Esophagus squamous epithelium (tissue), 5 donors: ENCODE measurements at regions not wholly inside any gene's neighbourhood (a gene's known extent, or its start where the extent isn't known, plus 50 kb on each side); places are given as distances from the start of the nearest gene placed in this dataset.

Source experiments
- DNase-seq: peaks from one replicate; lab custom pipeline; 2025; lab: John Stamatoyannopoulos, UW
- H3K27ac ChIP-seq, 4 donors: fragments of 200-600 bp; sonication (generic); one replicate each; pipeline ENCODE4 v1.5.1; 2016 to 2019; ENCODE audit warnings: mild to moderate bottlenecking in 1 of 4
- H3K27me3 ChIP-seq, 4 donors: fragments of 200-600 bp; sonication (generic); 1 replicate in 3 of 4; 2 replicates in 1 of 4; pipeline versions ENCODE4 v1.5.1 to v1.6.0; 2017 to 2021; ENCODE audit warnings: antibody characterized with exemption in 1 of 4
- H3K36me3 ChIP-seq, 3 donors: fragments of 200-600 bp; sonication (generic); one replicate each; pipeline ENCODE4 v1.5.1; 2016 to 2019
- H3K4me1 ChIP-seq, 3 donors: fragments of 200-600 bp; sonication (generic); one replicate each; pipeline ENCODE4 v1.5.1; 2017 to 2019
- H3K4me3 ChIP-seq, 4 donors: fragments of 200-600 bp; sonication (generic); 1 replicate in 3 of 4; 2 replicates in 1 of 4; pipeline ENCODE4 v1.5.1; 2016 to 2019; ENCODE audit warnings: mild to moderate bottlenecking in 2 of 4, moderate library complexity in 1 of 4
- H3K9me3 ChIP-seq, 3 donors: fragments of 200-600 bp; sonication (generic); one replicate each; pipeline ENCODE4 v1.5.1; 2016 to 2019
- POLR2A ChIP-seq, 4 donors: fragments of 450-650 bp; IDR thresholded peaks; one replicate each; pipeline ENCODE4 v1.6.1; 2017; ENCODE audit warnings: antibody characterized with exemption in 4 of 4, mild to moderate bottlenecking in 4 of 4, moderate library complexity in 3 of 4
- WGBS, 2 donors: methylation state at CpG; one replicate each; pipeline ENCODE4 v1.1.5; 2018; 5-methylcytosine and 5-hydroxymethylcytosine counted together
- intact Hi-C: fragments of 100-400 bp; cut with DNase I; formaldehyde crosslinking; loops from one replicate; pipeline ENCODE4 v1.15.0; 2022
- TF ChIP-seq, protein P1 (sequence below), 6 experiments: fragments of 450-650 bp in 4 of 6; fragments of 200-600 bp in 2 of 6; sonication (generic) in 2 of 6; IDR thresholded peaks; one replicate each; pipeline ENCODE4 v1.5.1; 2016 to 2019; ENCODE audit warnings: antibody characterized with exemption in 6 of 6, mild to moderate bottlenecking in 4 of 6, moderate library complexity in 4 of 6
- donor health status: DM: yes; HTN: yes; CAD: no.

DNA sequence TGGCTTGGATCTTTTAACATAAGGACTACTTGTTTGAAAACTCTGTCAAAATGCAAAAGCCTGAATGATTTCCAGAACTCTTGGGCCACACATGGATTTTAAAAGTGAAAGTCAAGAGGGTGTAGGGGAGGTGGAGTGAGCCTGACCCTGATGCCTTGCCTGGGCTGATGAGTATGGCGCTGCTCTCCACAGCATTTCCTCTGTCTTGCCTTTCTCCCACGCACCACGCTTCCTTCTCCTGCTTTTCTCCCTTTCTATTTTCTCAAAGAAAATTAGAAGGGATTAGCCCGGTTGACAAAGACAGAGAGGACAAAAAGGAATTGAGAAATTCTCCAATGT is 207.0 kb upstream of the CCDC68 start:
- Histone ChIP-seq H3K9me3 (no peaks in the 10 kb centered on the region), H3K36me3 (no peaks in the 10 kb centered on the region), H3K27me3 (no peaks in the 10 kb centered on the region), H3K4me3 (no peak overlapping the region), H3K27ac (no peak overlapping the region), H3K4me1 (no peaks in the 10 kb centered on the region)
- TF ChIP-seq, protein P1, sequence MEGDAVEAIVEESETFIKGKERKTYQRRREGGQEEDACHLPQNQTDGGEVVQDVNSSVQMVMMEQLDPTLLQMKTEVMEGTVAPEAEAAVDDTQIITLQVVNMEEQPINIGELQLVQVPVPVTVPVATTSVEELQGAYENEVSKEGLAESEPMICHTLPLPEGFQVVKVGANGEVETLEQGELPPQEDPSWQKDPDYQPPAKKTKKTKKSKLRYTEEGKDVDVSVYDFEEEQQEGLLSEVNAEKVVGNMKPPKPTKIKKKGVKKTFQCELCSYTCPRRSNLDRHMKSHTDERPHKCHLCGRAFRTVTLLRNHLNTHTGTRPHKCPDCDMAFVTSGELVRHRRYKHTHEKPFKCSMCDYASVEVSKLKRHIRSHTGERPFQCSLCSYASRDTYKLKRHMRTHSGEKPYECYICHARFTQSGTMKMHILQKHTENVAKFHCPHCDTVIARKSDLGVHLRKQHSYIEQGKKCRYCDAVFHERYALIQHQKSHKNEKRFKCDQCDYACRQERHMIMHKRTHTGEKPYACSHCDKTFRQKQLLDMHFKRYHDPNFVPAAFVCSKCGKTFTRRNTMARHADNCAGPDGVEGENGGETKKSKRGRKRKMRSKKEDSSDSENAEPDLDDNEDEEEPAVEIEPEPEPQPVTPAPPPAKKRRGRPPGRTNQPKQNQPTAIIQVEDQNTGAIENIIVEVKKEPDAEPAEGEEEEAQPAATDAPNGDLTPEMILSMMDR (IDR thresholded peaks at IDR 0.05), result no peak
- no peak for TF ChIP-seq POLR2A (IDR thresholded peaks at IDR 0.05)
- DNase-seq, result no peak
- intact Hi-C loops, result no loop called here
- WGBS, 2 donors, result 65 to 77% methylated on average over 4 of the region's 4 CpGs

DNA sequence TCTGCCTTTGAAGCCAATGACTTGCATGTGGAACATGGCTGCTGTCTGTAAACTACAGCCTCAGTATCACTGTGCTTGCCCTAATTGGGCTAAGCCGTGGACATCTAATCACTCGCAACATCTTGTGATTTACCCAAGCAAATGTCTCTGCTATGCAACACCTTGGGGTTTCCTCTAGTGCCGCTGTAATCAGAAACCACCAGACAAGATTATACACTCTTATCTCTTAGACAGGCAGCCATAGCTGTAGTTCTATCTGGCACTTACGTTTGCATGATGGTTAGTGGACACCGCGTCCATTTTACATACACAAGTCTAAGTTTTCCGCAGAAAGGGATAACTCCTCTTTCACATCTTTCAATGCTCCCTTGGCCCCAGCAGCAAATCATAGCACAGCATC is 204.3 kb upstream of the CCDC68 start:
- H3K27me3 ChIP-seq, result no peaks in the 10 kb centered on the region
- H3K27ac ChIP-seq, result no peak overlapping the region
- H3K4me3 ChIP-seq, result no peak overlapping the region
- no peaks in the 10 kb centered on the region for H3K36me3 ChIP-seq
- no peak for TF ChIP-seq POLR2A (IDR thresholded peaks at IDR 0.05)
- TF ChIP-seq, protein P1 (IDR thresholded peaks at IDR 0.05), result no peak
- H3K4me1 ChIP-seq, result no peaks in the 10 kb centered on the region
- WGBS, 2 donors, result 67 to 82% methylated on average over 7 of the region's 7 CpGs
- no peak for DNase-seq
- no peaks in the 10 kb centered on the region for H3K9me3 ChIP-seq
- intact Hi-C loops, result no loop called here

DNA sequence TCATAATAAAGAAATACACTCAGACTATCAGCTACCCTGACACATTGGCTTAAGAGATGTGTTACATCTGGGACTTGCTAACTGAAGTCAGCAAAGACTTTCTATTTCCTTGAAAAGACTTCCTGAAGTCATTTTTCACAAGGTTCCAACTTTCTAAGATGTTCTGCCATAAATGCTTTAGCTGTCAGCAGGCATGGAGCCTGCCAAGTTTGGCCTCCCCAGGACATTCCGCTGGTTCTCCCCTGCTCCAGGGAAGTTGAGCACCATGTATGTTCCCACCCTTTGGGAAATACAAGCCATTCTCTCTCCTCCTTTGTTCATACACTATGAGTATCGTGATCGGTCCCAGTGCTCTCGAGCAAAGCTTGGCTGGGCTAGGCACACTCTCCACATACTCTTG is 202.7 kb upstream of the CCDC68 start:
- DNase-seq, result no peak
- H3K9me3 ChIP-seq, result no peaks in the 10 kb centered on the region
- TF ChIP-seq POLR2A (IDR thresholded peaks at IDR 0.05), result no peak
- TF ChIP-seq, protein P1 (IDR thresholded peaks at IDR 0.05), result no peak
- no peak overlapping the region for H3K4me3 ChIP-seq
- WGBS, 2 donors, result 77 to 88% methylated on average over 3 to 4 of the region's 4 CpGs
- no peaks in the 10 kb centered on the region for H3K36me3 ChIP-seq
- intact Hi-C loops, result no loop called here
- H3K27ac ChIP-seq, result no peak overlapping the region
- H3K27me3 ChIP-seq, result no peaks in the 10 kb centered on the region
- no peaks in the 10 kb centered on the region for H3K4me1 ChIP-seq

DNA sequence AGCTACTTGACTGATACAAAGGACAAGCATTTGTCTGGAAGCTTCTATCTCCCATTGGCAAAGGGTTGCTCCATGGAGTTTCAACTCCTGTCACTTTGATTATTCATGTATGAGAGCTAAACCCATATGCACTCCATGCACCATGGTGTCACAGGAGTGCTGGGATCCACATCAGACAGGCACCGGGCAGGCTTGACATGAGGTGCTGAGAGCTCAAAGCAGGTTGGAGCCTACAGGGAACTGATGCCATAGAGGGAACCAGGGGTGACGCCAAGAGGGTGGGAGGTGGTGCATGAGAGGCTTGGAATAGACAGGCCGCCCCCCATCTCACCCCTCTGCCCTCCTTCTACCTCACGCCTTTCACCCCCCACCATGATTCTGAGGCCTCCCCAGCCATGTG is 199.8 kb upstream of the CCDC68 start:
- Histone ChIP-seq H3K27me3 (no peaks in the 10 kb centered on the region), H3K4me3 (no peak overlapping the region), H3K9me3 (no peaks in the 10 kb centered on the region), H3K4me1 (no peaks in the 10 kb centered on the region), H3K36me3 (no peaks in the 10 kb centered on the region), H3K27ac (no peak overlapping the region)
- intact Hi-C loops, result no loop called here
- DNase-seq, result no peak
- 80 to 88% methylated on average over 3 of the region's 4 CpGs for WGBS, 2 donors
- TF ChIP-seq, protein P1 (IDR thresholded peaks at IDR 0.05), result no peak
- TF ChIP-seq POLR2A (IDR thresholded peaks at IDR 0.05), result no peak

DNA sequence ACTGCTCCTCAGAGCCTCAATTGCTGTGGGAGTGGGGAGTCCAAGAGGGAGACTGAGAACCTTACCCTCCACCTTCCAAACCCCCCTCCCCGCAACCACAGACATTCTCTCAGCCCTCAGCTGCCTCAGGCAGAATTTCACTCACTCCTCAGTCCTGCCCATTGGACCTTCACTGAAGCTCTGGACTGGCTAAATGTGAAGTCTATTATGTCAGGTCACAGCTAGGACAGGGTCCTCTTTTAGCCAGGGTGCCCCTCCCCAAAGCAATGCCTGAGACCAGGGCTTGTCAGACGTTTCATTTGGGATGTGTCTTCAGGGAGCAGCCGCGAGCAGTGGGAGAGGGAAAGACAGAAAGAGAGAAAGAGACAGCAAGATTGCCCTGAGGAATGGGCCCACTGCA is 199.3 kb upstream of the CCDC68 start:
- 69 to 71% methylated on average over 4 of the region's 4 CpGs for WGBS, 2 donors
- Histone ChIP-seq H3K36me3 (no peaks in the 10 kb centered on the region), H3K9me3 (no peaks in the 10 kb centered on the region), H3K27ac (no peak overlapping the region), H3K4me1 (no peaks in the 10 kb centered on the region), H3K4me3 (no peak overlapping the region), H3K27me3 (no peaks in the 10 kb centered on the region)
- intact Hi-C loops, result no loop called here
- no peak for DNase-seq
- TF ChIP-seq, protein P1 (IDR thresholded peaks at IDR 0.05), result no peak
- no peak for TF ChIP-seq POLR2A (IDR thresholded peaks at IDR 0.05)
